ENCODE measurements at regions not wholly inside any gene's neighbourhood (a gene's known extent, or its start where the extent isn't known, plus 50 kb on each side); places are given as distances from the start of the nearest gene placed in this dataset.

DNA sequence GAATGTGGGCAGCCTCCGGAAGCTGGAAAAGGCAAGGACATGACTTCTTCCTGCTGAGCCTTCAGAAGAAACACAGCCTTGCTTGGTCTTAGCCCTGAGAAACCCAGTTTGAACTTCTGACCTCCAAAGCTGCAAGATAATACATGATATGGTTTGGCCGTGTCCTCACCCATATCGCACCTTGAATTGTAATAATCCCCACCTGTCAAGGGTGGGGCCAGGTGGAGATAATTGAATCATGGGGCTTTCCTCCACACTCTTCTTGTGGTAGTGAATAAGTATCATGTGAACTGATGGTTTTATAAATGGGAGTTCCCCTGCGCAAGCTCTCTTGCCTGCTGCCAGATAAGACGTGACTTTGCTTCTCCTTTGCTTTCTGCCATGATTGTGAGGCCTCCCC is 310.9 kb downstream of the PSAT1 start:
- DNase-seq, result no peak

DNA sequence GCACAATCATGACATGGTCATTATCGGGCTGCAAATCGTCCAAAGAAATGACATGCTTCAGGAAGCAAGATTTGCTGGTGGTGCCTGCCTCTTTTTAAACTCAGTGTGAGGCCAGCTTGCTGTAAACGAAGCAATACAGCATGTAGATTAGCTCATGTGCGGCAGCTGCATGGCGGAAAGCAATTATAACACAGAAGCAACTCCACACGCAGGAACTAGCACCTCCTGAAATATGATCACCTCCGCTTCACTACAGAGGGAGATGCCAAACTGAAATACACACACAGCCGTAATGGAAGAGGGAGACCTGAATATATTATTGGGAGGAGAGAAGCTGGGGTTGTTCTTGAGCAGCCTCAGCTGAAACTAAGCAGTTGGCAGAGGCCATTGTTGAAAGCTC is 312.5 kb downstream of the PSAT1 start:
- DNase-seq, result no peak

- no peak for DNase-seq
Observed at GRCh38 chr9:78612091-78612490, 315.2 kb downstream of the PSAT1 start.

DNA sequence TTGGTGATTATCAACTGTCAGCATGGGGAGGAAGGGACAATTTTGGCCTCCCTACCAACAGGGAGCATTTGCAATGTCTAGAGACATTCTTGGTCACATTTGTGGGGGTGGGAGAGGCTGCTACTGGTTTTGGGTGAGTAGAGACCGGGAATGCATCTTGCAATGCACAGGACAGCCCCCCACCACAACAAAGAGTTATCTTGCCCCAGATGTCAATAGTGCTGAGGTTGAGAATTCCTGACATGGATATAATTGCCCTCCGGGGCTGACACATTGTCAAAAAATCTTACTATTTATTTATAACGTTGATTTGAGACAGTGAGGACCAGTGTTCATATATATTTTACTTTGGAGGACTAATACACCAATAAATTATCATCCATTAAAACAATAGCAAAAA is 316.1 kb downstream of the PSAT1 start:
- DNase-seq, result no peak

DNA sequence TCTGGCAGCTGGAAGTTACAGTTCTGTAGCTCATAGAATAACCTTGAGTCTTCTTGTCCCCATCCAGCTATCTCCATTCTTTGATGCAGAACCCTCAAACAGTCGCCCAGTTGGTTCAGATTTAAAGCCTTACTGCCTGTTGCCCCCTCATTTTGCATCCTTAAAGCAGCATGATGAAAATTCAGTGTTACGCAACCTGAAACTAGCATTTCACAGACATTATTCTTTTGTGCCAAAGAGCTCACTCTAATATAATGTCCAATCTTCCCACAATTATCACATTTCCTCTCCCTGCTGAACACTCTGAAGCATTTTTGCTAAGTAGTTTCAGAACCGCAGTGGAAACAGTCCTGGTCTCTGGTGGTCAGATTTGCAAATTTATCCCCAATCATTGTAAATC is 318.0 kb downstream of the PSAT1 start:
- DNase-seq, result no peak

DNA sequence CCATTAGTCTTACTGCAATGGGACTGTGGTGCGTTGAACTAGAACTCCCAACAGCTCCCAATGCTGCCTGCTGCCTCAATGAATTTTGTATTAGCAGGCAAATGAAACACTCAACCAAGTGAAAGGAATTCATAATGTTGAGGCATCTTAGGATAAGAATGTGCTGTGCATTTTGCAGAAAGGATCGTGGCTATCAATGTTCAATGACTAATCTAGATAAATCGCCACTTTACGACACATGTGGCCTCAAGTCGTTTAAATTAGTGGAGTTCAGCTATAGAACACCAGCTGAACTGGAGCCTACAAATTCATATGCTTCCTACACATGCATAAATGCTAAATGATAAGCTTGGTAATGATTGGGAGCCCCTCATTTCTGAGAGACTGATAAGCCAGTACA is 318.4 kb downstream of the PSAT1 start:
- no peak for DNase-seq

DNA sequence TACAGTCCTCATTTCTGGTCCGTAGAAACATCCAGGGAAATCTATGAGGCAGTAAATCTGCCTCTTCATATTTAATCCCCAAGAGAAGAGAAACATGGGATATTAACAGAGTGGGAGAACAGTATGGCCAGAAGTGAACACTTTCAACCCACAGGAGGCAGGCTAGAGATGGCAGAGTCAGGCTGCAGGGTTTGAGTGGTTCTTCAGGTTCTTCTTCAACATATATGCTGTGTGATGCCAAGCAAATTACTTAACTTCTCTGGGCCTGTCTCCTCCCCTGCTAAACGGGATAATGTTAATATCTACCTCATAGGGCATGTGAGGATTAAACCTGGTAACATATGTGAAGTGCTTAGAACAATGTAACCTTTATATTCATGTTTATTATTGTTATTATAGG is 321.8 kb downstream of the PSAT1 start:
- no peak for DNase-seq

DNA sequence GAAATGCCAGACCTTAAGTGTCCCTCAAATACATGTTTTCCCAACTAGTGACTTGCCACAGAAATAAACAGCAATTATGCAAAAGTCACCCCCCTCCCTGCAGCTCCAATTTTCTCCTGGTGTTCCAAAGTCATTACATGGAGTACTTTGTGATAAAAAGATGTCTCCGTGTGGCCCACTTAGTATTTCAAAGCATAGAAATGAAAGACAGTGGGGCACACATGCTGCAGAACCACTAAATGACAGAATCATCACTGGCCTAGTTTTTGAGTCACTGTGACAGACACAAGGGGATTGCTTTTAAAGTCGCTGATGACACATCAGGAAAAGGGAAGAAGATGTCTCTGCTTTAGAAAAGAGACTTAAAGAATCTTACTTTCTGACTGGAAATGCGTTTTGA is 323.4 kb downstream of the PSAT1 start:
- no peak for DNase-seq

- no peak for DNase-seq
Observed at GRCh38 chr9:78620764-78621163, 323.8 kb downstream of the PSAT1 start.

DNA sequence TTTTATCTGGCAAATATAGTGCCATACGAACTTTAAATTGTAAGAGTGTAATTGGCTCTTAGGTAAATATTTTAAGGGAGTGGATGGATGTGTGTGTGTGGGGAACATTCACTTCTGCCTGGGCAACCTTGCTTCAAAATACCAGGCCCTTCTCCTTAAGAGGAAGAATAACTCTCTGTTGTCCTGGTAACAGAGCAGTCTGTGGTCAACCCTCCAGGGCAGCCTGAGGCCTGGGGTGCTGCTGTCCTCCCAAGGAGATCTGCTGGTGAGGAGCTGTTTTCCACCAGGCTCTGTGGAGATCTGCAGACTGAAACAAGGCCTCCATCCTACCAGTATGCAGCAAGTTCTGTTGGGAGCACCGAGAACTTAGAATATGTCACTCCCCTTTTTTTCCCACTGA is 325.2 kb downstream of the PSAT1 start:
- no peak for DNase-seq

- DNase-seq, result no peak
Observed at GRCh38 chr9:78626971-78627370, 330.0 kb downstream of the PSAT1 start.

DNA sequence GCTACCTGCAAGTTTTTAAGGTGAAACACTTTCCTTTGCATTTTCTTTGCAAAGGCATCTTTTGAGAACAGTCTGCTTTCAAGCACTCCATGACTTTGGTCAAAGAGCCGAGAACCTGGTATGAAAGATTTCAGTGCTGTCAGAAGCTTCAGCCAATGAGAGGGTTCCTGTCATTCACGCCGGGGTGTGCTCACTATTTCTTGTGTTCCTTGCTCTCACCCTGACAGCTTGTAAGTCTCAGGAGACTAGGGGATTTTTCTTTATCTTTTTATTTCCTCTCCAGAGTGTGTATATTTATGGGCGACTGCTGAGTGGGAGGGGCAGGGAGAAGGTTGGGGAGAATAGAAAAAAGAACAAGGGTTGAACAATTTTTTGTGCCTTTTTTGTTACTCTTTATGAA is 334.0 kb downstream of the PSAT1 start:
- DNase-seq, result no peak

GRCh38 chr9:78640728-78641127 is 343.8 kb downstream of the PSAT1 start:
- DNase-seq, result no peak

DNA sequence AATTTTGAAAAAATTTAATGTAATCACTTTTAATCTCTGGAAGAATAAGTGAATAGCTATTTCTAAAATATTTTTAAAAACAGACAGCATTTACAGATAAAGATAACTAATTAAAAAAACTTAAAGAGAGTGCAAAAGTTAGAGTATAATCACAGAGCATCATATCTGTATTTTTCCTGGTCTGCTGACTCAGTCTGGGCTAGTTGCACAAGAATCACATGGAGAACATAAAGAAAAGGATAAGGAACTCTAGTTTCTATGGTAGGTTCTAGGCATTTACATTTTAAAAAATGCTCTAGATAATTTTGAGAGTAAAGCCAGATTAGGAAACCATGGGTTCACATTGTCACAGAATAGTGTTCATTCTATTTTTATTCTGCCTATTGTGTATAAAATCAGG is 347.4 kb downstream of the PSAT1 start:
- DNase-seq, result no peak

- DNase-seq, result no peak
Observed at GRCh38 chr9:78654324-78654723, 357.4 kb downstream of the PSAT1 start.

GRCh38 chr9:78663369-78663768 is 366.4 kb downstream of the PSAT1 start:
- DNase-seq, result no peak

DNA sequence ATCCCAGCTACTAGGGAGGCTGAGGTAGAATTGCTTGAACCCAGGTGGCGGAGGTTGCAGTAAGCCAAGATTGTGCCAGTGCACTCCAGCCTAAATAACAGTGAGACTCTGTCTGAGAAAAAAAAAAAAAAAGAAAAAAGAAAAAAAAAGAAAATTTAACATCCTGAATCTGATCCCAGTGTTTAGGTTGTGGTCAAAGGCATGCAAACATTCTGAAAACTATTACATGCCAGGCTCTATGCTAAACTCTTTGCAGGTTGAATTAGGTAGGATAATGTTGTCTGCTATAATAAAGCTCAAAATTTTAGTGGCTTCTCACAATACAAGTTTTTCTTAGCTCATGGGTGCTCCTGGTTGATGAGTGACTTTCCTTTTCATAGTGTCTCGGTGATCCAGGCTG is 367.4 kb downstream of the PSAT1 start:
- DNase-seq, result no peak

DNA sequence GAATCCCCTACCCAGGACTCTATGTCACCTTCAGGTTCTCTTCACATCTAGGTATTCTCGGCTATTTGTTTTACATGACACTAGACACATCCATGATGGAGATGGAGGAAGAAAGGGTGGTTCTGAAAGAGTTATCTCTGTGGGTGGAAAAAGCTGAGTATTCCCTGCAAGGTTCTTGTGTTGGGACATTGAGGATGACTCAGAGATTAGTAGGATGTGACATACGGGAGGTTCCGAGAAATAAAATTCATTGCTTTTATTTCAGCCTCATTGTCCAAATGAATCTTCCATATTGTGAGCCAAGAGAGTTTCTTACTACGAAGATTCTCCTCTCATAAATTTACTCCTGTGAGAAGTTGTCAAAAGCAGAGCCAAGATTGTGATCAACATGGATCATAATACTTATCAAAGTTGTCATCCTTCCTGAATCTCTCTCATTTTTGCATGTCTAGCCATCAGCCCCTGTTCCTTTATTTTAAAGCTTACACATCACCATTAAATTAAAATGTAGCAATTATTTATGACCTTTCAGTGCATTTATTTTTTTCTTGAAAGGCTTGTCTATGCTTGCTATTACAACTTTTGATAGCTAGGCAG is 370.0 kb downstream of the PSAT1 start:
- no peak for DNase-seq

GRCh38 chr9:78668148-78668832 is 371.4 kb downstream of the PSAT1 start:
- DNase-seq, result no peak

GRCh38 chr9:78669591-78669990 is 372.7 kb downstream of the PSAT1 start:
- no peak for DNase-seq

- no peak for DNase-seq
Observed at GRCh38 chr9:78671785-78672184, 374.9 kb downstream of the PSAT1 start.

- DNase-seq, result no peak
Observed at GRCh38 chr9:78674874-78675273, 377.9 kb downstream of the PSAT1 start.

DNA sequence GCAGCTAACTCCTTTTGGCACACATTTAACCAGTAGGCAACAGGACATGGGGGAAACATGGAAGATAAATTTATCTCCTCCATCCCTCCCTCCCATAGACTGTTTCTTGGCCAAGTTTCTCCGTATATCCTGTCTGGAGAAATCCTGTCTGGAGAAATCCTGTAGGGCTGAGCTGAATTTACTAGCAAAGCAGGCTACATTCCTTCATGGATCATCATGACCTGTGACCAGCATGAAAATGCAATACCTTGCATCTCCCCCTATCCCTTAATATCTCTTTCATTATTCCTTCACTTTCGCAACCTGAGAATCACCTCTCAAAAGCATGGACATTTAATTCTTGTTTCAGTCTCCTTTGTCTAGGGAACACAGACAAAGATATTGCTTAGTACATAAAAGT is 379.1 kb downstream of the PSAT1 start:
- no peak for DNase-seq

DNA sequence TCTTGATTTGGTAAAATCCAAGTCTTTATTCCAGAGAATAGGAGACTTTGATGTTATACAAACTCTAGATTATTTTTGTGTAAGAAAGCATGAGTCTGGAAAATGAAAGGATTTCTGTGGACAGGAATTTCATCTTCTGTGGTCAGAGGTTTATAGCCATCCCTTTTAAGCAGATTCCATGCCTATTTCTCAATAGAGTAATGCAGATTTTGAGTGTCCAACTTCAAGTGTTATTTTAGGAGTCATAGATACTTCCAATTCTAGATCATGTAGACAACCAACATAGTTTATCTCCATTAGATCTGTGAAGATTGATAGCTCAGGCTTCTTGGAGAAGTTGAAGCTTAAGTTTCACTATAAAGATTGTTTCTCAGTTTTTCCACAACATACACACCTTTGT is 379.7 kb downstream of the PSAT1 start:
- no peak for DNase-seq

- DNase-seq, result no peak
Observed at GRCh38 chr9:78677326-78677725, 380.4 kb downstream of the PSAT1 start.
